HUES64 (cell line): ENCODE measurements at regions not wholly inside any gene's neighbourhood (a gene's known extent, or its start where the extent isn't known, plus 50 kb on each side); places are given as distances from the start of the nearest gene placed in this dataset.

Experiments used
- H3K27ac ChIP-seq: 2 replicates; pipeline ENCODE4 v1.7.0; 2013; ENCODE audit warnings: low read depth, low read length, inconsistent platforms
- H3K27me3 ChIP-seq: 2 replicates; pipeline ENCODE4 v1.6.1; 2013; ENCODE audit warnings: mild to moderate bottlenecking, low read length; ENCODE audit not compliant: insufficient read depth
- H3K36me3 ChIP-seq: 2 replicates; pipeline ENCODE4 v1.6.1; 2013; ENCODE audit warnings: mild to moderate bottlenecking, low read length; ENCODE audit not compliant: insufficient read depth
- H3K4me1 ChIP-seq: 2 replicates; pipeline ENCODE4 v1.6.1; 2013; ENCODE audit warnings: mild to moderate bottlenecking, low read length, moderate library complexity; ENCODE audit not compliant: insufficient read depth
- H3K4me3 ChIP-seq: 2 replicates; pipeline ENCODE4 v1.5.1; 2013; ENCODE audit warnings: mild to moderate bottlenecking, low read length, moderate library complexity
- H3K9ac ChIP-seq: 2 replicates; pipeline ENCODE4 v1.6.1; 2013; ENCODE audit warnings: mild to moderate bottlenecking, low read depth, low read length
- H3K9me3 ChIP-seq: 2 replicates; pipeline ENCODE4 v1.6.1; 2013; ENCODE audit warnings: low read depth, low read length; ENCODE audit not compliant: insufficient read depth
- WGBS: fragments of 150-250, 120-280 bp; methylation state at CpG from one replicate; pipeline ENCODE4 v1.1.7; 2013; ENCODE audit warnings: missing lambda C conversion rate; 5-methylcytosine and 5-hydroxymethylcytosine counted together

DNA sequence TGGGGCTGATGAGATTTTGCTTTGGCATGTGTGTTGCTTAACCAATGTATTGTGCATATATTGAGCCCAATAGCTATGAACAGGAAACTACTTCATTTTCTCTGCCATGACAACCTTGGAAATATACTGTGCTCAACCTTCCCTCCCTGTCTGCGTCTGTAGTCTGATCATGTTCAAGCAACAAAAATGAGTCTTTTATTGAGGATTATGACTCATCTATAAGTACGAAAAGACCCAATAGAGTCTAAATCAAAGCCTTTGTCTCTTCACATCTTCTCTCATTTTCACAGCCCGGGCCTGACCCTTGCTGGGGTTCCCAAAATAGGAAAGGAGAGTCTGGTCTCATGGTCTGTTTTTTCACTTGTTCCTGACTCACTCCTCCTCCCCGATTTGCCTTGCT, 158.2 kb downstream of the CAND1 start:
- WGBS: 92% methylated on average over 4 of the region's 4 CpGs

GRCh38 chr12:67428431-67428830, 159.3 kb downstream of the CAND1 start:
- Histone ChIP-seq H3K4me1 (no peaks in the 10 kb centered on the region; the same call in 1 of the 2 replicates), H3K27ac (no peak overlapping the region), H3K9me3 (no peaks in the 10 kb centered on the region), H3K27me3 (no peaks in the 10 kb centered on the region), H3K4me3 (no peak overlapping the region), H3K9ac (no peak overlapping the region), H3K36me3 (no peaks in the 10 kb centered on the region)
- no CpG with 5 or more reads among the region's 2 CpGs for WGBS

More for the DNA sequence above, 158.2 kb downstream of the CAND1 start:
- Histone ChIP-seq H3K4me1 (no peaks in the 10 kb centered on the region; the same call in 1 of the 2 replicates), H3K27ac (no peak overlapping the region), H3K9ac (no peak overlapping the region), H3K36me3 (no peaks in the 10 kb centered on the region), H3K27me3 (no peaks in the 10 kb centered on the region), H3K9me3 (no peaks in the 10 kb centered on the region), H3K4me3 (no peak overlapping the region)

DNA sequence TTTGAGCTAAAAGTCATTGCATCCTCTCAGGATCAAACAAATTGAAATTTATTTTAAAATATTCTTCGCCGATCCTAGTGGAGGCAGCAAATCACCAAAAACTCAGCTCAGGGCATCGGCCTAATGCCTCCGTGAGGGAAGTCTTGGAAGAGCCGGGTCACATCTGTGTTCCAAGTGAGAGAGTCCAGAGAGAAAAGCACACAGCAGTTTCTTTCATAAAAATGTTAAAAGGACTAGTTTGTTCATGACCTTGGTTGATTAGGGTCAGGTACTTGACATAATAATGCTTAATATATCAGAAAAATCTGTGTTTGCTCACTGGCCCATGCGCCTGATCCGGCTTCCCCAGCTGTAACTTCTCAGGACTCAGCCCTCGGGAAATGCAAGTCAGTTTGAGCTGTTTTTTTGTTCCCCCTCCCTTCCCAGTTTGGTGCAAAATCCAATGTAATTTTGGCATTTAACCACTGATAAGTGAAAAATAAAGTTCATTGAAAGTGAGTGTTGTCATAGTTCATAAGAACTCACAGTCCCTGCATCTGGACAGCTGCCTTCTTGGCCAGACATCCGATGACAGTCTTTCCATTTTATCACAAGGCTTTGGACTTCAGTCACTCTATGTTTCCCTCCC, 161.7 kb downstream of the CAND1 start:
- WGBS: 85% methylated on average over 9 of the region's 9 CpGs
- Histone ChIP-seq H3K27me3 (no peaks in the 10 kb centered on the region), H3K4me1 (no peaks in the 10 kb centered on the region; the same call in 1 of the 2 replicates), H3K36me3 (no peaks in the 10 kb centered on the region), H3K9me3 (no peaks in the 10 kb centered on the region), H3K9ac (no peak overlapping the region), H3K4me3 (no peak overlapping the region), H3K27ac (no peak overlapping the region)

DNA sequence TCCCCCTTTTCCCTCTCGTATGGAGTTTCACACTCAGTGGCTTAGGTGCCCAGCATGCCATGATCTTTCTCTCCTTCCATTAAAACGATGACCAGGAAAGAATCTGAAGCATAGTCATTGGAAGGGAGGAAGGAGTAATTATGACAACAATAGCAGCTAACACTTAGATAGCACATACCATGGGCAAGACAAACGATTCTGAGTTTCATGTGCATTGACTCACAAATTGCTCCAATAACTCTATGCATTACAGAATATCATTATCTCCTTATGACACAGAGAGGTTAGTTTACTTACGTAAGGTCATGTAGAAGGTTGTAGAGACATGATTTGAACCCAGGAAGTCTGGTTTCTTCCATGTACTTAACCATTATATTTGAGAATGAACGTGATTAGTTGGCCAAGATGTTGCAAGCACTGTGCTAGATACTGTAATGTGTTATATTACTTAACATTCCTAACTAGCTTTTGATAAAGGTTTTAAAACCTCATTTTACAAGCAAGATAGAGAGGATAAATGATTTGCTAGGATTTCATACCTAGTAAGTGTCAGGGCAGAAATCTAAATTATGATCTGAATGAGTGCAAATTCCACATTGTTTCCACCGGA, 162.4 kb downstream of the CAND1 start:
- WGBS: 72% methylated on average over 4 of the region's 6 CpGs
- no peaks in the 10 kb centered on the region for H3K36me3 ChIP-seq
- H3K4me1 ChIP-seq: no peaks in the 10 kb centered on the region; the same call in 1 of the 2 replicates
- H3K4me3 ChIP-seq: no peak overlapping the region
- H3K9ac ChIP-seq: no peak overlapping the region
- no peaks in the 10 kb centered on the region for H3K9me3 ChIP-seq
- no peaks in the 10 kb centered on the region for H3K27me3 ChIP-seq
- no peak overlapping the region for H3K27ac ChIP-seq

DNA sequence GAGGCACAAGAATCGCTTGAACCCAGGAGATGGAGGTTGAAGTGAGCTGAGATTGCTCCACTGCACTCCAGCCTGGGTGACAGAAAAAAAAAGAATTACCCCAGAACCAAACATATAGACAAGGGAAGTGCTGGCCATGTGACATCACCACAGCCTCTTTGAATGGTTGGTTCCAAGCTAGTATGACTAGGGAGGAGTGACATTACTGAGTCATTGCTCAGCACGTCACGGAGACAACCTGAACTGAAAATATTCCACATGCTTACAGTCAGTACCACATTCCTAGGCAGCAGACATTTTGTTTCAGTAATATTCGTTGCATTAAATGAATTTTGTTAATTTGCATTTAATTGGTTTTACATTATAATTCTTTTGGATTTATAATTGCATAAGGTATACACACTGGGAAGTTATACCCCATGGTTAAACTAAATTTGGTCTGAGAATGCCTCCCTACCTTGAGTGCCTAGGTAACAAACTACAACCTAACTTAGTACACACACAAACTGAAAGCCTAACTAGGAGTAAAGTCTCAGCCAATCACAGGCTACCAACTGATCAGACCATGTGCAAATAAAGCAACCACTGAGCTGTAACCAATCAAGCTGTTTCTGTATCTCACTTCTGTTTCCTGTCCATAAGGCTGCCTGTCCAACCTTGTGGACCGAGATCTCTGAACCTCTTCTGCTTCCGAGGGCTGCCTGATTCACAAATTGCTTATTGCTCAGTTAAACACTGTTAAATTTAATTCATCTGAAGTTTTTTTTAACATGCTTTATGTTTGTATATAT, 164.4 kb downstream of the CAND1 start:
- no peak overlapping the region for H3K27ac ChIP-seq
- no peaks in the 10 kb centered on the region for H3K36me3 ChIP-seq
- WGBS: 79% methylated on average over 5 of the region's 6 CpGs
- H3K9ac ChIP-seq: no peak overlapping the region
- H3K4me3 ChIP-seq: no peak overlapping the region
- H3K4me1 ChIP-seq: no peaks in the 10 kb centered on the region; the same call in 1 of the 2 replicates
- H3K27me3 ChIP-seq: no peaks in the 10 kb centered on the region
- H3K9me3 ChIP-seq: no peaks in the 10 kb centered on the region

GRCh38 chr12:67434671-67435370, 165.7 kb downstream of the CAND1 start:
- no peak overlapping the region for H3K27ac ChIP-seq
- H3K9me3 ChIP-seq: no peaks in the 10 kb centered on the region
- H3K4me3 ChIP-seq: no peak overlapping the region
- WGBS: 100% methylated on average over 2 of the region's 3 CpGs
- H3K36me3 ChIP-seq: no peaks in the 10 kb centered on the region
- no peaks in the 10 kb centered on the region for H3K27me3 ChIP-seq
- H3K4me1 ChIP-seq: no peaks in the 10 kb centered on the region; the same call in 1 of the 2 replicates
- no peak overlapping the region for H3K9ac ChIP-seq

DNA sequence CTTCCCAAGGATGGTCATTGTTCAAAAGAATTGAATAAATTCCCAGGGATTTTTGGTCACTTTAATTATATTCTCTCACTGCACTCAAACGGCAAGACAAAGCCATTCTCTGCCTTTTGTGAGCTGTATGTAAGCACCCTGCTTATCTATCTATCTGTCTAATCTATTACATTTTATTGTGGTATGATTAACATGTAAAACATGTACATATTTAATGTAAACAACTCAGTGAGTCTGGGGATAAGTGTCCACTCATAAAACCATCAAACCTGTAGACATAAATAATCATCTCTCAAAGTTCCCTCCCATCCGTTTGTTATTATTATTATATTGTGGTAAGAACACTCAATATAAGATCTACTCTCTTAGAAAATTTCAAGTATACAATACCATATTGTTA, 167.1 kb downstream of the CAND1 start:
- no peak overlapping the region for H3K9ac ChIP-seq
- no peaks in the 10 kb centered on the region for H3K4me1 ChIP-seq
- no peaks in the 10 kb centered on the region for H3K9me3 ChIP-seq
- H3K27me3 ChIP-seq: no peaks in the 10 kb centered on the region
- no peak overlapping the region for H3K4me3 ChIP-seq
- WGBS: 78% methylated on average over 1 of the region's 2 CpGs
- H3K36me3 ChIP-seq: no peaks in the 10 kb centered on the region
- H3K27ac ChIP-seq: no peak overlapping the region

GRCh38 chr12:67437011-67437410, 167.9 kb downstream of the CAND1 start:
- H3K27ac ChIP-seq: no peak overlapping the region
- H3K9me3 ChIP-seq: no peaks in the 10 kb centered on the region
- H3K27me3 ChIP-seq: no peaks in the 10 kb centered on the region
- no peak overlapping the region for H3K4me3 ChIP-seq
- 94% methylated on average over 2 of the region's 2 CpGs for WGBS
- H3K4me1 ChIP-seq: peaks cover 1% of the 10 kb centered on the region; the same call in 1 of the 2 replicates
- no peak overlapping the region for H3K9ac ChIP-seq
- H3K36me3 ChIP-seq: no peaks in the 10 kb centered on the region

- no peak overlapping the region for H3K27ac ChIP-seq
- H3K9ac ChIP-seq: no peak overlapping the region
- no peaks in the 10 kb centered on the region for H3K27me3 ChIP-seq
- no peak overlapping the region for H3K4me3 ChIP-seq
- H3K9me3 ChIP-seq: peaks cover under 1% of the 10 kb centered on the region; the same call in 1 of the 2 replicates
- H3K36me3 ChIP-seq: no peaks in the 10 kb centered on the region
- H3K4me1 ChIP-seq: peaks cover 3% of the 10 kb centered on the region; the same call in 1 of the 2 replicates
- WGBS: 92% methylated on average over 3 of the region's 3 CpGs
Observed at GRCh38 chr12:67439611-67440010, 170.5 kb downstream of the CAND1 start.

- no peaks in the 10 kb centered on the region; the same call in 1 of the 2 replicates for H3K27me3 ChIP-seq
- no peak overlapping the region for H3K9ac ChIP-seq
- no peak overlapping the region for H3K4me3 ChIP-seq
- peaks cover 3% of the 10 kb centered on the region; the same call in 1 of the 2 replicates for H3K4me1 ChIP-seq
- no peaks in the 10 kb centered on the region for H3K36me3 ChIP-seq
- H3K9me3 ChIP-seq: peaks cover 3% of the 10 kb centered on the region; the same call in 1 of the 2 replicates
- no peak overlapping the region for H3K27ac ChIP-seq
- WGBS: 9% methylated on average over 8 of the region's 12 CpGs
Observed at GRCh38 chr12:67441736-67442346, 172.7 kb downstream of the CAND1 start.
